HK-2 (cell line): ENCODE measurements at regions not wholly inside any gene's neighbourhood (a gene's known extent, or its start where the extent isn't known, plus 50 kb on each side); places are given as distances from the start of the nearest gene placed in this dataset.
"Not testable (repeated sequence)": the region's sequence is repeated elsewhere in the genome, so short reads cannot be mapped to it uniquely, and the experiment has no call there.

ENCODE experiments used
- DNase-seq: peaks from one replicate; pipeline ENCODE4 v3.0.0-alpha.2; 2018; ENCODE audit not compliant: unreplicated experiment

- DNase-seq = no peak
Measured at GRCh38 chr4:159410076-159410777, 307.3 kb downstream of the RAPGEF2 start.

GRCh38 chr4:159410891-159411290, 308.0 kb downstream of the RAPGEF2 start:
- DNase-seq = no peak

- no peak for DNase-seq
Measured at GRCh38 chr4:159413306-159413943, 310.5 kb downstream of the RAPGEF2 start.

- no peak for DNase-seq
Measured at GRCh38 chr4:159414305-159414704, 311.4 kb downstream of the RAPGEF2 start.

GRCh38 chr4:159416073-159416472, 313.2 kb downstream of the RAPGEF2 start:
- no peak for DNase-seq

- no peak for DNase-seq
Measured at GRCh38 chr4:159416996-159417395, 314.1 kb downstream of the RAPGEF2 start.

- DNase-seq = no peak
Measured at GRCh38 chr4:159420162-159421057, 317.5 kb downstream of the RAPGEF2 start.

- not testable (repeated sequence) for DNase-seq
Measured at GRCh38 chr4:159421058-159421419, 318.2 kb downstream of the RAPGEF2 start.

- no peak for DNase-seq
Measured at GRCh38 chr4:159422019-159422418, 319.1 kb downstream of the RAPGEF2 start.

GRCh38 chr4:159422626-159423025, 319.7 kb downstream of the RAPGEF2 start:
- no peak for DNase-seq

- no peak for DNase-seq
Measured at GRCh38 chr4:159425737-159426305, 322.9 kb downstream of the RAPGEF2 start.

- no peak for DNase-seq
Measured at GRCh38 chr4:159428293-159428692, 325.4 kb downstream of the RAPGEF2 start.

- no peak for DNase-seq
Measured at GRCh38 chr4:159428975-159429692, 326.3 kb downstream of the RAPGEF2 start.

- no peak for DNase-seq
Measured at GRCh38 chr4:159429693-159430035, 326.8 kb downstream of the RAPGEF2 start.

- no peak for DNase-seq
Measured at GRCh38 chr4:159430896-159431295, 328.0 kb downstream of the RAPGEF2 start.

GRCh38 chr4:159432436-159432835, 329.6 kb downstream of the RAPGEF2 start:
- DNase-seq = no peak

- DNase-seq = no peak
Measured at GRCh38 chr4:159433337-159433736, 330.5 kb downstream of the RAPGEF2 start.

- DNase-seq = no peak
Measured at GRCh38 chr4:159434114-159434870, 331.4 kb downstream of the RAPGEF2 start.

GRCh38 chr4:159434871-159435241, 332.0 kb downstream of the RAPGEF2 start:
- no peak for DNase-seq

- no peak for DNase-seq
Measured at GRCh38 chr4:159435561-159436023, 332.7 kb downstream of the RAPGEF2 start.

- no peak for DNase-seq
Measured at GRCh38 chr4:159443975-159444374, 341.1 kb downstream of the RAPGEF2 start.
